HG03565 (cell line): ENCODE measurements at regions not wholly inside any gene's neighbourhood (a gene's known extent, or its start where the extent isn't known, plus 50 kb on each side); places are given as distances from the start of the nearest gene placed in this dataset.

ENCODE experiments used
- ATAC-seq: cut with Tn5 transposase; IDR thresholded peaks from one replicate; pipeline ENCODE4 v1.9.1; 2021; ENCODE audit warnings: mild to moderate bottlenecking, moderate library complexity; ENCODE audit not compliant: unreplicated experiment

DNA sequence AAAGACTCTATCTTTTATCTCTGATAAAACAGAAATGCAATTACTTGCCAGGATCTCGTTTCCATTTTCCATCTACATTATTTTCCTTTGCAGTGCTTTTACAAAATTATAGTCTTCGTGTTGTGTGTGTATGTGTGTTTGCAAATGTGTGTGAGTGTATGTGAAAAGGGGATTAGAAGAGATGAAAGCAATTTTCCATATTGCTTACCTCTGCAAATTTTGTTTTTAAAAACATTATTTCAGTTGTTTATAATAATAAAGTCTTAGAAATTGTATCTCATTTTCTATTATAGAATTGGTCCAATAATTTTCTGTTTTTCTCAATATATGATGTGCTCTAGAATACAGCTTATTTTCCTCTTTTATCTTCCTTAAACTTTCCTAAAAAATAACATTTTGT lies 421.3 kb upstream of the ANKRD30A start:
- no peak for ATAC-seq

DNA sequence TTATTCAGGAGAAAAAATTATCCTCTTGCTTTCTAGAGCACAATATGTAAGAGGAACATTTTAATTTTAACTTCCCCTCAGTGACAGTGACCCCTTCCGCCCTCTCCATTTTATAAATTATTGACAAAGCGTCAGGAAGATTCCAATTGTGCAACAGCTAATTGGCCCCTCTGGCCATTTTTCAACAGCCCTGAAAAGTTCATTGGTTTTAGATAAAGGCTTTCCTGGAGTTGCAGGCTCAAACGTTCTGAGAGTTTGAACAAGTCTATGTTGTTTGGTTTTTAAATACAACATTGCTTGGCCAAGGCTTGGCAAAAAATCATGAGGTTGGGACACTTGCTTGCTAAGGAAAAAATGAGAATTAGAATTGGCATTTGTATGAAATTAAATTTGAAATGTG lies 422.2 kb upstream of the ANKRD30A start:
- no peak for ATAC-seq

DNA sequence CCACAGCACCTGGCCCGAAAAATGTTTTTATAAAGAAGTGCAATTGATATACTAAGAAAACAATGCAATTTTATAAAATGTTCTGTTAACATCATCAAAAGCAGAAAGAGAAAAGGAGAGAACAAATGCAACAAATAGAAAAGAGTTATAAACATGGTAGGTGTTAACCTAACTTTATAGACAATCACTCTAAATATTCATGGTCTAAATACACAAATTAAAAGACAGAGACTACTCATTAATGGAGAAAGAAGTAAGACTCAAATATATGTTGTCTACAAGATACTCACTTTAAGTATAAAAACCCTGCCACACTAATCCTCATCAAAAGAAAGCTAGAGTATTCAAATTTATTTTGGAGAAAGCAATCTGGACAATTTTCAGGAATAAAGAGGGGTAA lies 425.3 kb upstream of the ANKRD30A start:
- no peak for ATAC-seq

DNA sequence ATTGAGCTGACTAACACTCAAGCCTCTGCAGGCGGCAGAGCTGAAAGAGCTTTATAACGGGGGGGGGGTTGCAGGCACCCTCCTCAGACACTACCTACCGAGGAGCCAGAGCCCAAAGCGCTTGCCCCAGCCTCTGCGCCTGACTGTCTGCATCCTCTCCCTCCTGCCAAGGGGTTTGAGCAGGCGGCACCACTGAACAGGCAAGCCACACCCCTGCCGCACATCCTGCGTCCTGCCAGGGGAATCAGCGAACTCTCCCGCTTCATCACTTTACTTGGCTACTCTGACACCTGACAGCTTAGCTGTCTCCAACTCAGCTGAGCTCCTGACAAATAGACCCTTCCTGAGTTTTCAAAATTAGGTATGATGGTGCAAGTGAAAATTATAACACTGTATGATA lies 432.6 kb upstream of the ANKRD30A start:
- ATAC-seq, result no peak

DNA sequence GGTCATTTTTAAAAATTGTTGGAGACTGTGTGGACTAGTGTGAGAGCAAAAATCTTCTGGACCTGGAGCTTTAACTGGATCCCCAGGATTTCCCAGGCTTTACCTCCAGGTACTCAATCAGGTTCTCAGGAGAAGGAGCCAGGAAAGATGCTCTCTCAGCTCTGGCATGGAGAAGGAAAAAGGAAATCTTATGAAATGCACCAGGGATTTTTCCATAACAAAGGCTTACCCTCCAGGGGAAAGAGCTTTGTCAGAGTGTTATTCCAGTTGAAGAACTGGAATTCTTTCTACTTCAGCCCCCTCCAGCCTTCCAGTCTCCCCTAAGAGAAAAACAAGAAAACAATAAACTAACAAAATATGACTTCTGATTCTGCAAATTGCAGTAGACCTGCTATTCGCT lies 436.7 kb upstream of the ANKRD30A start:
- ATAC-seq, result no peak

DNA sequence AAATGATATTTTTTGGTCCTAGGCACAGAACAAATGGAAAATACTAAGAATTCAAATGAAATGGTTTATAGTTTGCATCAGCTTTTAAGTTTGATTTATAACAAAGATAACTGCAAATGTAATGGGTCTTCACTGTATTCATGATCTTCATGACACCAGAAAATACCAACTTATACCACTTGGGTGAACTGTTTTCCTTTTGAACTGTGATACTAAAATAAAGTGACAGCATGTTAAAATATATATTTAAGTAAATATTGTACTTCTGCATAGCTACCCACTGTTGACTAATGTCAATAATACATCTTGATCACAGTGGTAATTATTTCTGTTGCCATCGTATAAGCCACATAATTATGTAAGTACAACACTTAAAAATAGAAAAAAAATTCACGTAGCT lies 442.0 kb upstream of the ANKRD30A start:
- ATAC-seq, result no peak

DNA sequence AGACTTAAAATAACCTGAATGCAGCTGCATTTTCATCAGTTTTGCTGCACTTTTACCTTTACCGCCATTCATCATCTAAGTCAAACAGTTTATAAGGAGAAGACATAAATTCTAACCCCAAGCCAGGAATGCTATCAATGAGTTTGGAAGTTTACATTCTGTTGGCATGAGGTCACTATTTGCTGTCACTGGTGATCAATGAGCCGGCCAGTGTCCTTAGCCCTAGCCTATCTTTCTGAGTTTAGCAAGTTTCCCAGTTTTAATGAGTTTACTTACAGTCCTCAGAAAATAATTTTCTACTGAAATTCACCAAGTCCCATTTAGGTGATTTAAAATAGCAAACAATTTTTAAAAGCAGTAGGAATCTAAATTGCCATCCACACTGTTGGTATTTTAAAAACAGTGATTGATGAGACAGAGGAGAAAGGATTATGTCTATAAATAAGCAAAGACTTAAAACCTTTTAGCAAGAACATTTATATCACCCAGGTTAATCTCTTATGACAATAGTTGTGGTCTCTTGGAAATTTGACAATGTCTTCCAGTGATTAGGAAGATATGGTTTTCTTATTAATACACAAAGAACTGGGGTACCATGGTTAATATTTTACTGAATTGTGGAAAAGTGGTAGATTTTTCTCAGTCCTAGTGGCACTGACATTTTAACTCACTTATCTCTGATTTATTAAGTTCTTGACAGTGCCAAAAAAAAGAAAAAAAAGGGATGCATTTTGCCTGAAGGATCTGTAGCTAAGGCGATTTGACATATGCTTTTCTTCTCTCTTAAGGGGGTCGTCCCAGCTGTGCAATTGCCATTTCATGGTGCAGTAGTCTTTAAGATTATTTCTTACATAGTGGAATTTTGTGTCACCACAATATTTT lies 443.4 kb upstream of the ANKRD30A start:
- no peak for ATAC-seq

DNA sequence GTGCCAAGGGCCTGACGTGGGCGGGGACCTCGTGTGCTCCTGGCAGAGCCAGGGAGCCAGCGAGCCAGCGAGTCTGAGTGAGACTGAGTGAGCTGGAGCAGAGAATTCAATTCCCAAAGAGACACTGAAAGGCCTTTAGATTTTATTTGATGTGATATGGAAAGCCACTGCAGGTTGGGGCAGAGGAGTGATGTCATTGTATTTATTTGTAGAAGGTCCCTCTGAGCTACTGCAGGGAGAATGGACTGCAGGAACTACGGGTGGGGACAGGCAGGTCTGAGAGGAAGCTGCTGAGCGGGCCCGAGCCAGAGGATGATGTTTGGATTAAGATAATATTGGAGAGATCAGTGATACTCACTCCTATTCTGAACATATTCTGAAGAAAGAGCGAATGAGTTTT lies 445.8 kb upstream of the ANKRD30A start:
- ATAC-seq, result no peak

DNA sequence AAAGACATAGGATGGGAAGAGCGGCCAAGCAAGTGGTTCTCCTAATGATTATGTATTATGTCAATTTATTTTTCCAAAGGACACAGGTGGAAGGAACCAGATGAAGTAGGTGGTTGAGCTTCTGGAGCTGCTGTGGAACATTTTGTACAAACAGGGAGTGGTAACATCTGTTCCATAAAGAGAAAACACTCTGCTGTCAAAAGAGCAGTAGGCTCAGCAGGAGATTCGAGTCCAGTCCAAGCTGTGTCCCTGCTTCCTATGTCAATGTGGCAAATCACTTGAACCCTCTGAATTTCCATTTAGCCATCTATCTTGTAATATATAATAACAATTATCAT lies 448.0 kb upstream of the ANKRD30A start:
- no peak for ATAC-seq

DNA sequence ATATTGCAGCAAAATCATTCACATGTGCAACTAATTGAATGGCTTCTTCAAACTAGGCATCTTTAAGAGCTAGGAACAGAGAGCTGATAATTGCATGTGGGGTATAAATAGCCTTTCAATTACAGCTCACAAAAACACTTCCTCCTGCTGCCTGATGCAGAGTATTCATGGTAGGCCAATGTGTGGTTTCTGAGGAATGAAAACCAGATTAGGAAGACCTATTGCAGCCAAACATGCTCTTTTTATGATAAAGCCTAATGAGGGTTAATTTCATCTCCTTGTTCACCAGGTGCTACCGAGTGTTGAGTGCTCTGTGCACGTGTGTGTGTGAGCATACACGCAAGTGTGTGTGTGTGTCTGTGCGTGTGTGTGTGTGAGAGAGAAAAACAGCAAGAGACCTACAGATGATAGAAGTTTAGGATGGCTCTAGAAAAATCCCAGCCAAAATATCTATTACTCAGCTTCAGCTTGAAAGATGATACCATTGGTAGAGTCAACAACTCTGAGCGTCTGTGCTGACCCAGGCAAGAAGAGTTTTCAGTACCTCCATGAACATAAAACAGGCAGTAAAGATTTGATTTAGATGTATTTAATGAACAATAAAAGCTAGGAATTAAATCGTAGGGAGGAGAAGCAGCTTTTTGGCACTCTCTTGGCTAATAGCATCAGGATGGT lies 448.5 kb upstream of the ANKRD30A start:
- no peak for ATAC-seq

DNA sequence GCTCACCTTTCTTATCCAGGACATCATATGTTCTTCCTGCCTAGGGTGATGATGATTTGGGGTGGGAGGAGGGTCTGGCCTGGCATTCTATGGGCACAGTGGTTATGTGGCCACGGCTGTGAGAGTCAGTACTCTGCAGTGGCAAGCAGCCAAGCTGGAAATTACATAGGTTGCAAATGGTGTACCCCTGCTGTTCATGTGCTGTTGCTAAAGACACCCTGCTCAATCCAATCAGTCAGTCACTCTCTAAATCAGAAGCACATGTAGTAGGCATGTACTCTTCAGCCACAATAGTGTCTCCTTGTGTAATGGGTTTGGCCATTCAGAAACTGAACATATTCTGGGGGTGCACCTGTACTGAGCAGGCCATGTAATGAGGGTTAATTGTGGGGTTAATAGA lies 449.1 kb upstream of the ANKRD30A start:
- no peak for ATAC-seq

DNA sequence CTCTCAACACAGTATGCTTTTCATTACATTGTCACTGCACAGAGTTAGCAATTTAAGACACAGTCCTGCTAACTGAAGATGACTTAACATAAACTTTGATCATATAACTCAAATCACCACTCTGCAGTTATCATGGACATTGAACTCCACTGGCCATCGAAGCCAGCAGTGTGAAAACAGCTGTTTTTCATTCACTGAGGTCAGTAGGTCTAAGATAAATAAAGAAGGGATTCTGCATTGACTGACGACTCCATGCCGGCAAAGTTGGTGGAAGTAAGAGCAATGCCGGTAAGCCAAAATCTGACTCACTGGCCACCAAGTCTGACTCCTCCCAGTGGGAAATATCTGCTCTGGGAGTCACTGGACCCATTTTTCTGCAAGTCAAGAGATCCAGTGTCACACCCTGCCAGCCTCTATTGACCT lies 449.9 kb upstream of the ANKRD30A start:
- ATAC-seq, result no peak

DNA sequence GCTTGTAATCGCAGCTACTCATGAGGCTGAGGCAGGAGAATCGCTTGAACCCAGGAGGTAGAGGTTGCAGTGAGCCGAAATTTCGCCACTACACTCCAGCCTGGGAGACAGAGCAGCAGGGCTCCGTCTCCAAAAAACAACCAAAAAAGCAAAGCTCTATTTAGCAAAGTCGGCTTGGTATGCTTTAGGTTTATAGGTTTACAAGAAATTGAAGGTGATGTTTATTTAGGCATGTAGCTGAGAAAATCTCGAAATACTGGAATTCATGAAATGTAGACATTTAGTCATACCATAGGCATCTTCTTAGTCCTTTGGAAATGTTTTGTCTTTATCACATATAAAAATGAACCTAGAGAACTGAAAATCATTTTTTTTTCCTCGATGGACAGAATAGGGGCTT lies 453.8 kb upstream of the ANKRD30A start:
- no peak for ATAC-seq

DNA sequence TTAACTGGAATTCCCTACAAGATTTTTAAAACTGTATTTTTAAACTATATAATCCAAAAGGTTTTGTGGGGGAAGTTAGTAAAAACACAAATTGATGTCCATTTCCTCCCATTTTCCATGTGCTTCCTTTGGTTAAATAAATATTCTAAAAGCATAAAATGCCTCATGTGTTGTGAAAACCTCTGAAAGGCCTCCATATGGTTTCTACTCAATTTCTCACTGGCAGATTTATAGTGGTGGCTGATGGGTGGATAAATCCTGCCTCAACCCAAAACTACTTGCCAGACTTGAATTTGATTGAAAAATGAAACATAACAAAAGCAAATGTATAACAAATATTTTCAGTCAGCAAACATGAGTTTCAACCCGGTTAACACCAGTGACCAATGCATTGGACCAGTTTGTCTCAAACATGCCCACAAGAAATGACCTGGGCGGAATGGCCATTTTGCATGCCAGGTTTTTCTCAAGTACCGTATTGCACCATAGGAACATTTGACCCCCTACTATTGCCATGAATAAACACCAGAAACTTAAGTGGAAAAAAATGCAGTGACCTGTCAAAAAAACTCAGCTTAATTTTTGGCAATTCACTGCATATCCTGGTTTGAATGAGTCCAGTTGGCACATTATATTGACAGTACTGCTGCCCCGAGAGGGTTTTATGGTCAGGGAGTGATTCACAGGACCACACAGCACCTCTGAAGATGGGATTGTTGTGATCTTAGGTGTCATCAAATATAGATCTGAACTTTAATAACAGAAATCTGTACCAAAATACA lies 454.6 kb upstream of the ANKRD30A start:
- ATAC-seq, result no peak

DNA sequence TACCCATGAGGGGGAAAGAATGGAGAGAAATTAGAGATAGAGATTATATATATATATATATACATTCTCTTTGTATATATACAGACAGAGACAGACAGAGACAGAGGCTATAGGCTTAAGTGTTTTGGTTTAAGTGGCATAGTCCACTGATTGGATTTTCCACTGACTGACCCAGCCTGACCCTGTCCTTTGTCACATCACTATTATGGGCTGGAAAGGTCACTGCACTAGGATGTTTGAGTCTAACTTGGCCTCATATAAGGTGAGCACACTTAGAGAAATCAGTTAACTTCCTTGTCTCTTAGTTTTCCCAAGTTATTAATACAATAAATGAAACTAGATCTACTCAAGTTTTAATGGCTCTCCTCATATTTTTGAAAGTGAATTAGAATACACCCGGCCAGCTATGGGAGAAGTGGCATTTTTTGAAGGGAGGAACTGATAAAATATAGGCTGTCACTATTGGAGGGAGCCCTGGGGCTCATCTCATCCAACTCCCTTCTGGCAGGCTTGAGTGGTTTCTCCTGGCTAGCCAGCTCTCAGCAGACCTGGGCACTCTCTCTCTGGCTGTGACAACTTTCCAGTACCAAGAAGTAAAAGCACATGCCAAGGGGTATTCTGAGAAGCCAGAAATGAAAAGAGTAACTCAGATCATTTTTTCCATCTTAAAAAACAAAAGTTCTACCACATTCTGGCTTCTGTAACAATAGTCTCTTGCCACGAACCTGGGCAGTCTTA lies 455.6 kb upstream of the ANKRD30A start:
- no peak for ATAC-seq

DNA sequence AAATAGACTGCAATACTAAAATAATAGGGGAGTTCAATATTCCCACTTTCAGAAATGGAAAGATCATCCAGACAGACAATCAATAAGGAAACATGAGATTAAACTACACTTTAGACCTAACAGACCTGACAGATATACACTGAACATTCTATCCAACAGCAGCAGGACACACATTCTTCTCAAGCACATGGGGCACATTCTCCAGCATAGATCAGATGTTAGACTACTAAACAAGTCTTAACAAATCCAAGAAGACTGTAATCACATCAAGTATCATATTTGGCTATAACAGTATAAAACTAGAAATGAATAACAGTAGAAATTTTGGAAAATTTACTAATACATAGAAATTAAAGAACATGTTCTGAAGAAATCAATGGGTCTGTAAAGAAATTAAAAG lies 458.9 kb upstream of the ANKRD30A start:
- no peak for ATAC-seq

DNA sequence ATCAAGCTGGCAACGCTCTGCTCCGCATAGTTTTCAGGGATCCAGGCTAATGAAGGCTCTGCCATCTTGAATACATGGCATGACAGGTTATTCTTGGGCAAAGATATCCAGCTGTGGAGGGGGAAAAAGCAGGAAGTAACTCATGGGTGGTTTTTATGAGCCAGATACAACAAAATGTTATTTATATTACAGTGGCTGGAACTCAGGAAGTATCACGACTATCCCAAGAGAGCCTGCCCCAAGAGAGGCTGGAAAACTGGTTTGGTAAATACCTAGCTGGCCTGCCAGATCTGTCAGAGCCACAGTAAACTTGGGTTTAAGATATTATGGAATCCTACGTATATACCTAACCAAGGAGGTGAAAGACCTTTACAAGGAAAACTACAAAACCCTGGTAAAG lies 462.8 kb upstream of the ANKRD30A start:
- ATAC-seq, result no peak

DNA sequence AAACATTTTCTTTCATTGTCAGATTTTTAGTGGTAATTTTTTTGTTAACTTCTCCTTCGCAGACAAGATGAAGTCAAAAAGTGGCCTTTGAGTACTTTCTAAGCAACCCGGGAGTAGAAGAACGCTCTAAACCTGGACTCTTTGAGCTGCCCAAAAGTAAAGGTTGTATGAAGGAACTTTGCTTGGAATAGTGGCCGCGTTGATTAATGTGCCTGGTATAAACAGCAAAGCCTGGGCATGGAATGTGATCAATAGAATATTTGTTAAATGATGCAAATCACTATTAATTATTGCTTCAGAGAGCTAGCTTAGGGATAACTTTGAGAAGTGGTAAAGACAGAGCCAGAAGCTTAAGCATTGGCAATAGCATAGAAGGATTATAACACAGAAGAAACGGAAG lies 475.1 kb upstream of the ANKRD30A start:
- ATAC-seq, result no peak

DNA sequence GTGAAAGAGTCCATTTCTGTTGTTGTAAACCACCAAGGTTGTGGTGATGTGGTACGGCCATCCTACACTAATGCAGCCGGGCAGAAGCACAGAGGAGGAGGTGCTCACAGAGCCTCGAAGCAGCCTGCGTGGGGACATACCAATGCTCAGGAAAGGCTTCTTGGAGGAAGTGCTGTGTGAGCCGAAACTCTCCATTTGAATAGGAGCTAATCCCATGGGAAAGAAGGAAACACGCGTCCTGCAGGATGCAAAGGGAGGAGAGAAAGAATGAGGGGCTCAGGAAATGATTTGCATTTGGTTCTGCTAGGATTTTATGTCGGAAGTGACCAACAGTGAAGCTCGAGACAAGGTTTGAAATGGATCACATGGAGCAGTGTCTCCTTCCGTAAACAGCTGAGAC lies 477.9 kb upstream of the ANKRD30A start:
- ATAC-seq, result no peak

DNA sequence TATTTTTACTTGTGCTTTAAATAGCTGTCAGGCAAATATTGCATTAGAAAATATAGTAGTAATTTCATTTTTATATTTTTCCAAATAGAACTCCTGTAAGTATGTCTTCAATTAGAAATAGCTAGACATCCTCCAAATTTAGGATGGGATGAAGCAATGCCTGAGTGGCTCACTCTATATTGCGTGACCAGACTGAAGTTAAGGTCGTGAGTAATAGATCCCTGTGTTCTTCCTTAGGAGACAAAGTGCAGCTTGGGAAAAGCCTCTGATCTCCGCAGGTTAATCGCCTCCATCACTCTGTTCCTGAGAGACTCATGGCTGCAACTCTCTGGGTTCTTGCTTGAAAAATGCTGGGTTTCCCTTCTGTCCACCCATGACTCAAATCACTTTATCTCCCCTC lies 484.8 kb upstream of the ANKRD30A start:
- ATAC-seq, result no peak

DNA sequence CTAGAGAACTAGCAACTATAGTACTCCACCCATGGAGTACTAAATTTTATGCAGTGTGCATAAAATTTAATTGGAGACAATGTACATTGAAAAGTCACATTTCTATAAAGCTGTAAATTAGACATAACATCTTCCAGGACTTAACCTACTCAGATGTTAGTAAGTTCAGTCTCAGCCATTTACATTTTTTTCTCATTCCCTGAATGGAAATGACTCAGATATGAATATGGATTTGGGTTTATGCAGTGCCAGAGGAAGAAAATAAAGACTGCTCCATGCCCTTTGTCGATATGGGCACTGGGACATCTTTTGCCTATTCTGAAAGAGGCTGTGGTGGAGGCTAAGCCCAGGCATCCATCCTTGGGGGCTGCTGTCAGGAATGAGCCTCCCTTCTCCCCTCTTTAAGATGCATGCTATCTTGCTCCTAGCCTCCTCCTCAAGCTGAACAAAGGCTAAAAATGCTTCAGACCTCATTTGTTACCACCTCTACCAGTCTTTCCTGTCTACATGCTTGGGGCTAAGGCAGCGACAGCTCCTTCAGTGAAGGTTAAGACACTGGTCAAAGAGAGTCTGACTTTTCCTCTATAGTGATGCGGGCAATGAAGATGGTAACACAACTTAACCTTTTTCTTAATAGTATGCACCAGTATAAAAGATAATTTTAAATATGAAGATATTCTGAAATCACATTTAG lies 486.8 kb upstream of the ANKRD30A start:
- ATAC-seq, result no peak
